SHP77 (cell line): ENCODE measurements at regions not wholly inside any gene's neighbourhood (a gene's known extent, or its start where the extent isn't known, plus 50 kb on each side); places are given as distances from the start of the nearest gene placed in this dataset.

Source experiments
- DNase-seq, 2 experiments: peaks; one replicate each; lab custom pipeline; 2025; lab: John Stamatoyannopoulos, UW

GRCh38 chr10:78320506-78320905 is 286.8 kb downstream of the RPS24 start:
- no peak for DNase-seq

DNA sequence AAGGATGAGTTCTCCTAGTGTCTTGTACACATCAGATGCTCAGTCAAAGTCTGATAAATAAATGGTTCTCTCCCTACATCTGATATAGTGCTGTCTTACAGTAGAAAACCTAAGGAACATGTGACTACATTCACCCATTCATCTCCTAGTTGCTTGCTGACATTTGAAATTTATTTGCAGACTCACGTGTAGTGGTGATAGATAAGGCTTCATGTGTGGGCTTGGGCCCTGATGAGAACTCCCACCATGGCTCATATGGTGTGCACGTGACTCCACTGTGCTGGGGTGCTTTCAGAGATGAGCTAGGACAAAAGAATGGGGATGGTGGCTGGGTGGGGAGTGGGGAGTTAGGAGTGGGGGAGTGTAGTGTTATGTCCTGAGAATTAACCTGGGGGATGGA is 287.3 kb downstream of the RPS24 start:
- no peak for DNase-seq

GRCh38 chr10:78321500-78321899 is 287.8 kb downstream of the RPS24 start:
- no peak for DNase-seq

- no peak for DNase-seq
Observed at GRCh38 chr10:78326372-78326771, 292.7 kb downstream of the RPS24 start.

DNA sequence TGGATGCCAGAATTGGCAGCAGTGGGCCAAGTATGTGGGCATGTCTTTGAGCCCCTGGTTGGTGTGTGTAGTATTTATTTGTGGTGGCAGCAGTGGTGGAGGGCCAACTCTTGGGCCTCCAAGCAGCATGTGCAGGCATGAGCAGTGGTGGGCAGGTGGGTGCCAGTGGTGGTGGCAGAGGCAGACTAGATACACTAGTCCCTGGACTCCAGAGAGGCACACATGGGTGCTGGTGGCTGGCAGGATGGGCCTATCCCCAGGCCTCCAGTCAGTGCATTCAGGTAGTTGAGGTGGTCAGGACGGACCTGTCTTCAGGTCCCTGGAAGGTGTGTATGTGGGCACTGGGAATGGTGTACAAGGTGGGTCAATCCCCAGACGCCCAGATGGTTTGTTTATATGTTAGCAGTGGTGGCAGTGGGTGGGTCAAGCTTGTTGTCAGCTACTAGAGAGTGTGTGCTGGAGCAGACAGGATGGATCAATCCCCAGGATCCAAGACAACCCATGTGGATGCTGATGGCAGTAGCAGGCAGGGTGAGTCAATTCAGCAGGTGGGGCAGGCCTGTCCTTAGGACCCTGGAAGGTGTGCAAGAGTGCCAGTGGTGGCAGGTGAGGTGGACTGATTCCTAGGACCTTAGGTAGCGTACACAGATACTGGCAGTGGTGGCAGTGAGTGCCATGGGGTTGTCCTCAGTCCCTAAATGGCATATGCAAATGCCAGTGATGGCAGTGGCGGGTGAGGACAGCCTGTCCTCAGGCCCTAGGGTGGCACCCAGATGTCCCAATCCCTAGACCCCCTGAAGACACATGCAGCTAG is 294.3 kb downstream of the RPS24 start:
- no peak for DNase-seq

- DNase-seq, result no peak
Observed at GRCh38 chr10:78328592-78329404, 295.1 kb downstream of the RPS24 start.

GRCh38 chr10:78330884-78331283 is 297.2 kb downstream of the RPS24 start:
- no peak for DNase-seq

- DNase-seq, result no peak
Observed at GRCh38 chr10:78331391-78331922, 297.8 kb downstream of the RPS24 start.

GRCh38 chr10:78332012-78332411 is 298.3 kb downstream of the RPS24 start:
- no peak for DNase-seq

DNA sequence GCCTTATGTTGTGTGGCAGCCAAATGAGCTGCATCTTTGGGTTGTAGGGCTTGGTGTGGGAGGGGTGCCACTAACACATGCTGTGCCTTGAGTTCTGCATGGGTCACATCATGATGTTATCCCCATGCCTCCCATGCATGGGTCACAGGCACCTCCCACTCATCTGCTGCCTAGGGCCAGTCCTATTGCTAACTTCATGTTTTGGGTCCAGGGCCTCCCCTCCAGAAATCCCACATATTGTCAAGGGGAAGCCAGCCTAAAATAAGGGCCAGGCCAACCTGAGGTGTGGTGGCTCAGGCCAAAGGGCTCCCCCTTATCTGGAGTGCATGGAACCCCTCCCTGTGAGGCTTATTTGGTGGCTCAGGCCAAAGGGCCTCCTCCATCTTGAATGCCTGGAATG is 299.0 kb downstream of the RPS24 start:
- DNase-seq, result no peak

- DNase-seq, result no peak
Observed at GRCh38 chr10:78333362-78334143, 299.9 kb downstream of the RPS24 start.

GRCh38 chr10:78335371-78335690 is 301.7 kb downstream of the RPS24 start:
- no peak for DNase-seq

GRCh38 chr10:78335691-78336401 is 302.2 kb downstream of the RPS24 start:
- DNase-seq, result peak; percentile 55 to 63

DNA sequence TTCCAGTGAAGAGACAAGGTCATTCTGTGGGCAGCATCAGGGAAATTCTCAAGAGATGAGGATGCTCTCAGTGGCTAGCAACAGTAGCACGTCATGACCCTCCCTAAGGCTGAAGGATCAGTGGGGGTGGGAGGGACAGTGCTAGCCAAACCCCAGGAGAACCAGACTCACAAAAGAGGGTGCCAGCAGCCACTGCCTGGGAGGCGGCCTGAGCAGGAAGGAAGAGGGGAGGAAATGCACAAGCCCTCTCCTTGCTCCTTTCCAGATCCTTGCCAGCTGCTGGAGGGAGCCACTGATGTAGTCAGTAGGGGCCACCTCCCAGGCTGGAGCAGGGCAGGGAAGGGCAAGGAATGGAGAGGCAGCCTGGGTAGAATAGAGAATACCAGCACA is 302.7 kb downstream of the RPS24 start:
- no peak for DNase-seq

- no peak for DNase-seq
Observed at GRCh38 chr10:78337016-78337415, 303.4 kb downstream of the RPS24 start.

DNA sequence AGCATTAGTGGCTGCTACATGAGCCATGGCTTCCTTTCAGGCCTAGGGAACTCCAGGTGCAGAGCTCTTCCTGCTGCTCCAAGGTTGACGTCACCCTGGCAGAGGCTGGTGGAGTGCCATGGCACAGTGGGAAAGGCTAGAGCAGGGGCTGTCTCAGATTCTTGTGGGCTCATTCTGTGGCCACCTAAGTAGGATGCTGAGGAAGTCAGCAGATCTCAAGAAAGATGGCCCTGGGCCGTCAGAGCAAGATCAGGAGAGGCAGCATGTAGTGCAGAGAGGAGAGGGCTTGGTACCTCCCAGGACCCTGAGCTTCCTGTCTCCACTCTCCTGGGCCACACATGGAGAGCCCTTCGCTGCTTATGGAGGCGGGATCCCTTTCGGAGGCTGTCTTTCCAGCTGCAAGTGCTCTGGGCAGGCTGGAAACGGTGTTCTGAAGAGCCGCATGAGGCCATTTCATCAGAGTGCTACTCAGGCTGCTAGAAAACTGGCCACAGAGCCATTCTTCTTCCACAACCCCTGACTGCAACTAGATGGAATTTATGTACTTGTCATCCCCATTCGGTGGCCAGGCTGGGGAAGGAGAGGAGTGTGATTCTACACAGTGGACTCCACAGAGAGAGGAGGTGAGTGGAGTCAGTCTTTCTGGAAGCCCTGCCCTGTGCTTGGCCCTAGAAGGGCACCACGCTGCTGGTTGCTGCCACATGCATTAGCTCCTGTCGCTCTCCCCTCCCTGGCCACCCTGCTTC is 304.2 kb downstream of the RPS24 start:
- peak; percentile 51 to 62 for DNase-seq

DNA sequence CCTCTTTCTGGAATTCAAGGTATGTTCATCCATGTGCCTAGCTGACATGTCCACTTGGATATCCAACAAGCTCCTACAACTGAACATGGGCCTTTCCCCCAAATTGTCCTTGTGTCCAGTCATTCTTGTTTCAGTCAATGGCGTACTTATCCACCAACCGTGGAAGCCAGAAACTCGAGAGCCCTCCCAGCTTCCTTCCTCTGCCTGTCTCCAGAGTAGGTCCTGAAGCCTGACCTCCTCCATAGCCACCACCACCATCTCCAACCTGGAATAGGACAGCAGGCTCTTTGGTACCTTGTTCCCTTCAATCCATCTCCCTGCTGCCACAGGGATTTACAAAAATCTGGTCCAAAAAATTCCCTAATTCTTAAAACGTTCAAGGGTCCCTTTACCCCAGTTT is 305.1 kb downstream of the RPS24 start:
- no peak for DNase-seq

GRCh38 chr10:78339251-78339650 is 305.6 kb downstream of the RPS24 start:
- DNase-seq, result no peak

DNA sequence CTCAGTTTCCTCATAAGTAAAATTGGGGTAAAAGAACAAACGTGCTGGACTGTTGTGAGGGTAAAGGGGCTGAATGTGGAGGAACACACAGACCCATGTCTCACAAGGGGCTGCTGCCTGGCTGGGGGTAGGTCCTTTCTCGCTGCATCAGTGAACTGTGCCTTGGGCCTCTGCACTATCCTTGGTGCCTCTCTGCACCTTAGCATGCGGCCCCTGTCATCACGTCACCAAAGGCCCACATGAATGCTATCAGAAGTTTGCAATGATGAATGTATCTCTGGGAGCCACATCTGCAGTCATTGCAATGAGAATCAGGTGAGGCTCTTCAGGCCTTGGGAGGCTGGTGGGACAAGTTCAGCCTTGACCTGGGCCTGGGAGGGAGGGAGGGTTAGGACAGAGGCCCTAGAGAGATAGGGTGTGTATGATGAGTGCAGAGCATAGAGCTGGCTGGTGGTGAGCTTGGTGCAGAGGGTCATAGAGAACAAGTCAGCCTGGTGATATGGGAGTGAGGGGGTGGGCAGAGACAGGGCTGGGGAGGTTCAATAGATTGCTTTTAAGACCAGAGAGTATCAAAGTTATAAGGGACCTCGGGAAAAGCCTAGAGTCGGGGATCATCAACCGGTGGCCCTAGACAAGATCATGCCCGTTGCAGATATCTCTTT is 308.4 kb downstream of the RPS24 start:
- no peak for DNase-seq

GRCh38 chr10:78342827-78343653 is 309.4 kb downstream of the RPS24 start:
- no peak for DNase-seq
